Kidney capillary endothelial cell (primary cell): ENCODE measurements at regions not wholly inside any gene's neighbourhood (a gene's known extent, or its start where the extent isn't known, plus 50 kb on each side); places are given as distances from the start of the nearest gene placed in this dataset.
A peak's percentile ranks its signal among the peaks of the same experiment; 100 is the strongest.
"Not testable (repeated sequence)": the region's sequence is repeated elsewhere in the genome, so short reads cannot be mapped to it uniquely, and the experiment has no call there.

Source experiments
- DNase-seq: peaks from one replicate; pipeline ENCODE4 v3.0.0-alpha.2; 2018; ENCODE audit warnings: low spot score

DNA sequence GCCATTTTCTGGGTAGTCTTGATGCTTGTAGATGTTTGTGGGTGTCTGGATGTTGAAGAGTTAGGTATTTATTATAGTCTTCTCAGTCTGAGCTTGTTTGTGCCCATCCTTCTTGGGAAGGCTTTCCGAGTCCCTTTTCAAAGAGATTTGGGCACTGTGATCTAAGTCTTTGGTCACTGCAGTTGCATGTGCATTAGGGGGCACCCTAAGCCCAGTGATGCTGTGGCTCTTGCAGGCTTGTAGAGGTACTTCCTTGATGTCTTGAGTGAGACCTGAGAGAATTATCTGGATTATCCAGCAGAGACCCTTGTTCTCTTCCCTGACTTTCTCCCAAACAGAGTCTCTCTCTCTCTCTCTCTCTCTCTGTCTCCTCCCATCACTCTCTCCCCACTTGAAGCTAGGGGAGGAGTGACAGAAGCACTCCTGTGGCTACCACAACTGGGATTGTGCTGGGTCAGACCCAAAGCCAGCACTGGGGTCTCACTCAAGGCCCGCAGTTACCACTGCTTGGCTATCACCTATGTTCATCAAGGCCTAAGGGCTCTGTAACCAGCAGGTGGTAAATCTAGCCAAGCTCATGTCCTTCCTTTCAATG lies 68.5 kb downstream of the TMCO5A start:
- DNase-seq = peak; percentile 61

DNA sequence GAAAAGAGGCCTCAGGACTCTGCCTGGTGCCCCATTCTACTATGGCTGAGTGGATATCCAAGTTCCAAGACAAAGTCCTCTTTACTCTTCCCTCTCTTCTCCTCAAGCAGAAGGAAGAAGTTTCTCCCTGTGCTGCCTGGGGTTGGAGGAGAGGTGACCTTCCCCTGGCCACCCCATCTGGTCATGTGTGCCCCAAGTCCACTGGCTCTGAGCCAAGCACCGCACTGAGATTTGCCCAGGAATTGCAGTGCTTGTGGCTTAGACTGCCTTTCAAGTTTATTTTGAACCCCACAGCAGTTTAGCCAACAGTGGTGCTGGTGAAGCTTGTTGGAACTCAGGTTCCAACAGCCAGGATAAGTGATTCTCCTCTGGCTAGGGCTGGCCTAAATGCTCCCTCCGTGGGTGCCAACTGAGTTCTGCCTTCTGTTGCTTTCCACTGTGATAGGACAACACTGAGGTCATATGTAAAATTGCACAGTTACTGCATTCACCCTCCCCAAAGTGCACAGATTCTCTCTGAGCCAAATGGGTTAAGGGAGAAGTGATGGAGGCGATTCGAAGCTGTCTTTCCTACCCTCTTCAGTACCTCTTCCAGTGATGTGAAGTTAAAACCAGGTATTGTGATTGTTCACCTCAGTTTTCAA lies 69.9 kb downstream of the TMCO5A start:
- no peak for DNase-seq

- no peak for DNase-seq
These were observed 71.7 kb downstream of the TMCO5A start for GRCh38 chr15:38005953-38006808.

- no peak for DNase-seq
These were observed 76.0 kb downstream of the TMCO5A start for GRCh38 chr15:38010395-38010794.

GRCh38 chr15:38012894-38013293 lies 78.5 kb downstream of the TMCO5A start:
- no peak for DNase-seq

GRCh38 chr15:38017721-38018120 lies 83.3 kb downstream of the TMCO5A start:
- DNase-seq = no peak

DNA sequence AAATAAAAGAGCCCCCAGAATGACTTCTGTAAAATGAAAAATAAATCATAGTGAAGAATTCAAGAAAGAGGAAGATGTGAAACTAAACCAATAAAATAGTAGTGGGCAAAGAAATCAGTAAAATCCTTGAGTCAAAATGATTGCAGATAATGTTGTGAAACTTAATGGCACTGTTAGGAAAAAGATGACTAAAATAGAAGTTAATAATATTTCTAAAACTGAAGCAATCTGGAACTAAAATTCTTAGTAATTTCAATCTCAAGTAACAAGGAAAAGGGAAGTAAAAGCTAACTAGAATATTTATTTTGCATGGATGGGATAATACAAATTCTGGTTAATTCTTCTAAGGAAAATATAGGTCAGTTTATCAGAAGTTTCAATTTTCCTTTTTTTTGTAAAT lies 84.6 kb downstream of the TMCO5A start:
- no peak for DNase-seq

GRCh38 chr15:38021259-38021658 lies 86.8 kb downstream of the TMCO5A start:
- no peak for DNase-seq

DNA sequence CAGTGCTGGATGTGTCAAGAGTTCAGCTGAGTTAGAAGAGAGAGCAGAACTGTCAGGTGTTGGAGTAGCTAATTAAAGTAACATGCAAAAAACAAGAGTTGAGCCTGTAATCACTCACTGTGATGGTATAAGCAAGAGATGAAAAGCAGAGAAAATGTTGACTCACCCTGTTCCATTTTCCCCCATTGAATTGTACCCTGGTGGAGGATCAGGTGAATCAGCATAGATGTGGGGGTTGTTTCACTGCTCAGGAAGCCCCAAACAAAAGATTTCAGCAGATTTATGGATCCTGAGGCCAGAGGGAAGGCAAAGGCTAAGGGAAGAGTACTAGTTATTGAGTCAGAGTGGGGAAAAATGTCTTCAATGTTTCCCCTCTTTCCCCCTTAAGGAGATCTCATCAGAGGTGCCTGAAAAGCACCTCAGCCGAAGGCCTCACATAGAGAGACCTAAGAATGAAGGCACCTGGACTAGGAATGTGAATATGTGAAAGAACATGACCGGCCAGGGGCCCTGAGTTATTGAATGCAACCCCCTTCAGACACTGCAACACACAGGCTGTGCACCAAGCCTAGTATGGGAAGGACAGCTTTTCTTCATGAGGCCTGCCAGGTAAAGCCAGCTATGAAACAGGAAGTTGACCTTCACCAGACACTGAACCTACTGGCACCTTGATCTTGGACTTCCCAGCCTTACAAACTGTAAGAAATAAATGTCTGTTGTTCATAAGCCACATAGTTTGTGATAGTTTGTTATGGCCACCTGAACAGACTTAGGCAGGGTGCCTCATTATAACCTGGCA lies 90.1 kb downstream of the TMCO5A start:
- DNase-seq = peak; percentile 57

GRCh38 chr15:38025656-38026055 lies 91.2 kb downstream of the TMCO5A start:
- DNase-seq = not testable (repeated sequence)

GRCh38 chr15:38028869-38029268 lies 94.4 kb downstream of the TMCO5A start:
- DNase-seq = no peak

- DNase-seq = no peak
These were observed 95.3 kb downstream of the TMCO5A start for GRCh38 chr15:38029736-38030135.

- no peak for DNase-seq
These were observed 96.2 kb downstream of the TMCO5A start for GRCh38 chr15:38030609-38031008.

GRCh38 chr15:38035701-38036100 lies 101.3 kb downstream of the TMCO5A start:
- DNase-seq = no peak

GRCh38 chr15:38036790-38037338 lies 102.4 kb downstream of the TMCO5A start:
- no peak for DNase-seq

DNA sequence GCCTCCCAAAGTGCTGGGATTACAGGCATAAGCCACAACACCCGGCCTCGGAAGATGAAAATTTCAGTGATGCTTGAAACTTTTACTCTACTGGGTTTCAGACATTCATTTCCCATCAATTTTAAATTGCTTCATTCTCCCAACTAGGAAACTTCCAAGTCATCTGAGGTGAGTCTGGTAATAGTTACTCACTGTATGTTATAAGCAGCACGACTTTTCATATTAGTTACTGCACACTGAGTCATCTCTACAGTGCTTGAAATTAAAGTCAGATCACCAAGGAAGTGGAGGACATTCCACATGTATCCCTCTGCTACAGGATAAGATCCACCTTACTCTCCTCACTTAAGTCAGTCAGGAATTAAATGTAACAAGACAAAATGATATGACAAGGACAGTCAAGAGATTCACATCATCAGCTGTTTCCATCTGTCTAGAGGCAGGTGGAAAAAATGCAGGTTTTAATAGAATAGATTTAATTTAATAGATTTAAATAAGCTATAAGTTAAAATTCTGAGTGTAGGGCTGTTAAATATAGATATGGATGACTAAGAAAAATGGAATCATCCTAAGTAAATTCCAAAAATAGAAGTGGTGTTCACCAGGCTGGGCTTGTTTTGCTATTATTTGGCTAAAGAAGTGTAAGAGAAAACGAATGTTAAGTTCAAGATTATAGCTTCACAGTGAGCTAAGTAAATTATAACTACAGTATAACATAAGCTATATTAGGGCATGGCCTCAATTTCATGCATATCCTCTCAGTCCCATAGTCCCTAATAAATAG lies 104.4 kb downstream of the TMCO5A start:
- peak; percentile 44 for DNase-seq

GRCh38 chr15:38040615-38041014 lies 106.2 kb downstream of the TMCO5A start:
- no peak for DNase-seq

DNA sequence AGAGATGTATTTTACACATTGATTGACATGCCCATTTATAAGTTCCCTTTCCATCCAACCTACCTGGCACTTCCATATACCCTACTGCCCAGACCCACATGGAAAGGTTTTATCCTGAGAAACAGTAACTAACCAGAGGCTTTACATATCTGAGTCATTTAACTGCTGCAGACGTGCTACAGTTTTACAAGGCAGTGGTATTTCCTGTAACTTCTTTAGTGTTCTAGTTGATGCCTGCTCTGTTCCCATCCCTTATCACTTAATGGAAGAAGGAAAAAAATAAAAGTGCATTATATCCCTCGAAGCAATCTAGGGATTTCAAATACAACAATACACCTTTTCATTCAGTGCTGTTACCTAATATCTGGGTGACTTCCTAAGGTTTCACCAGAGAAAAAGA lies 107.1 kb downstream of the TMCO5A start:
- DNase-seq = peak; percentile 69

GRCh38 chr15:38042211-38042610 lies 107.8 kb downstream of the TMCO5A start:
- DNase-seq = no peak

- peak; percentile 62 for DNase-seq
These were observed 108.4 kb downstream of the TMCO5A start for GRCh38 chr15:38042707-38043445.
